Uterus (tissue), 3 donors: ENCODE measurements at regions not wholly inside any gene's neighbourhood (a gene's known extent, or its start where the extent isn't known, plus 50 kb on each side); places are given as distances from the start of the nearest gene placed in this dataset.

Experiments
- DNase-seq, 2 donors: peaks; one replicate each; pipeline ENCODE4 v3.0.0-alpha.2; 2019 to 2020
- H3K27ac ChIP-seq, 2 donors: fragments of 200-600 bp; sonication (generic); 1 replicate in 1 of 2; 2 replicates in 1 of 2; pipeline ENCODE4 v1.5.1; 2016 to 2018
- H3K27me3 ChIP-seq, 2 donors: fragments of 200-600 bp; sonication (generic); one replicate each; pipeline ENCODE4 v1.5.1; 2018 to 2019; ENCODE audit warnings: control low read depth in 1 of 2
- H3K36me3 ChIP-seq, 2 donors: fragments of 200-600 bp; sonication (generic); one replicate each; pipeline ENCODE4 v1.5.1; 2019; ENCODE audit warnings: control low read depth in 1 of 2
- H3K4me1 ChIP-seq, 2 donors: fragments of 200-600 bp; sonication (generic); one replicate each; pipeline ENCODE4 v1.5.1; 2018 to 2019; ENCODE audit warnings: control low read depth in 1 of 2
- H3K4me3 ChIP-seq, 2 donors: fragments of 200-600 bp; sonication (generic); 1 replicate in 1 of 2; 2 replicates in 1 of 2; pipeline ENCODE4 v1.5.1; 2018 to 2019; ENCODE audit warnings: mild to moderate bottlenecking in 1 of 2
- H3K9me3 ChIP-seq, 2 donors: fragments of 200-600 bp; sonication (generic); one replicate each; pipeline ENCODE4 v1.5.1; 2019; ENCODE audit warnings: control low read depth in 1 of 2
- CTCF ChIP-seq, 4 experiments: fragments of 200-600 bp in 2 of 4; fragments of 450-650 bp in 2 of 4; sonication (generic) in 2 of 4; IDR thresholded peaks; one replicate each; pipeline ENCODE4 v1.5.1; 2016 to 2019; ENCODE audit warnings: antibody characterized with exemption in 4 of 4, mild to moderate bottlenecking in 2 of 4, moderate library complexity in 1 of 4
- POLR2A ChIP-seq, 2 donors: fragments of 450-650 bp; IDR thresholded peaks; one replicate each; pipeline ENCODE4 v1.6.1; 2016; ENCODE audit warnings: antibody characterized with exemption in 2 of 2, mild to moderate bottlenecking in 1 of 2, moderate library complexity in 1 of 2
- intact Hi-C: fragments of 100-400 bp; cut with DNase I; formaldehyde crosslinking; loops from one replicate; pipeline ENCODE4 v1.15.1; 2023; ENCODE audit warnings: low total_unique reads
- donor health status: DM: yes; HTN: yes; CAD: no.

DNA sequence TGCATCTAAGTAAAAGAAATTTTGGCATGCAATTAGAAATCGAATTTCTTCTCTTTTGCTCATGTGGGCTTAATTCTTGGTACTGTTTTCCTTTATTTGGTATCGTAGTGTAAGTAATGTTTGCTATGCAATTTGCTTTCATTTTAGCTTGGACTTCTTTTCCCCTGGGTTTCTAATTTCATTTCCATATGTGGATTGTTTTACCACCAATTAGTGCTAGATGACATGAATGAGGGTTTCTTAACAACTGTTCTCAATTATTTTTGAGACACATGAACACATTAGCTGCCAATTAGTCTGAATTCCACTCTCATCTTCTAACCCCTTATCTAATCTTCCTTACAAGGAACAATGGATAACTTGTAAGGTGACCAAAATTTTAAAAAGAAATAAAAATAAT lies 1047.2 kb upstream of the PIK3C3 start:
- Histone ChIP-seq H3K4me3 (no peak overlapping the region), H3K9me3 (no peaks in the 10 kb centered on the region), H3K4me1 (no peaks in the 10 kb centered on the region), H3K36me3 (no peaks in the 10 kb centered on the region), H3K27ac (no peak overlapping the region), H3K27me3 (no peaks in the 10 kb centered on the region)
- no peak for DNase-seq
- TF ChIP-seq CTCF (IDR thresholded peaks at IDR 0.05) (no peak), POLR2A (IDR thresholded peaks at IDR 0.05) (no peak)
- intact Hi-C loops = no loop called here

DNA sequence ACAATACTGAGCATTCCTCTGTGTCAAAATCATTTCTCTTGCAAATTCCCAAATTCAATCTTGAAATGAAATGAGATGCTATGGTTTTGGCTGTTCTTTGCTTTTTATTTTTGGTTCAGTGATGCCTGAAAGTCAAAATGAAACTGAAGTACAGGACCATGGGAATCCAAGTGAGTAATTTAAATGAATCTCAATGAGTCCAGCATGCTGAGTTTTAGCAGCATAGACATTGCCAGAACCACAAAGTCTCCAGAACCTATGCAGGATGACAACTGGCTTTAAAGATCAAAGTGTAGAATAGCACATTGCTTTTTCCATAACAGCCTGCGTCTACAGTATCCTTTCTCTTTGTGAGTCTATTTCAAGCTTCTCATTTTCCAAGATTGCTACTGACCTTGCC lies 1050.7 kb upstream of the PIK3C3 start:
- intact Hi-C loops = no loop called here
- TF ChIP-seq POLR2A (IDR thresholded peaks at IDR 0.05) = no peak
- no peak for TF ChIP-seq CTCF (IDR thresholded peaks at IDR 0.05)
- Histone ChIP-seq H3K9me3 (no peaks in the 10 kb centered on the region), H3K4me1 (no peaks in the 10 kb centered on the region), H3K36me3 (no peaks in the 10 kb centered on the region), H3K27ac (no peak overlapping the region), H3K27me3 (no peaks in the 10 kb centered on the region), H3K4me3 (no peak overlapping the region)
- DNase-seq = no peak

DNA sequence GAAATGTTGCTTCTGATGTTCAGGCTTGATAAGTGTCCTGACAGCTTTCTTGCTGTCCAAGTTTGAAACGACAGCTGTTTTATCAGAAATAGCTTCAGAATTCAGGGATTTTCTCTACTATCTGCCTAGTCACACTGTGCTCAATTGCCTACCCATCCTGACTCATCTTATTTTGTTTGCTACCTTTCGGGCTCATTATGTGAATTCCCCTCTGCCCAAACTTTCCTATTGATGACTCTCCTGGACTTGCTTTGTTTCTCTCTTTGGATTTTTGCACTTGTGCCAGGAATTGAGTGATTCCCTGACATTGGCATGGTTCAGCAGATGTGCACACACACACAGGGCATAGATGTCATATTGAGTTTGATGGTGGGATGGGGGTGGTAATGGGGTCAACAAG lies 1052.6 kb upstream of the PIK3C3 start:
- no peak for TF ChIP-seq POLR2A (IDR thresholded peaks at IDR 0.05)
- no peak for TF ChIP-seq CTCF (IDR thresholded peaks at IDR 0.05)
- H3K27me3 ChIP-seq = no peaks in the 10 kb centered on the region
- no peak for DNase-seq
- H3K9me3 ChIP-seq = no peaks in the 10 kb centered on the region
- no peak overlapping the region for H3K27ac ChIP-seq
- H3K4me3 ChIP-seq = no peak overlapping the region
- intact Hi-C loops = no loop called here
- no peaks in the 10 kb centered on the region for H3K4me1 ChIP-seq
- no peaks in the 10 kb centered on the region for H3K36me3 ChIP-seq

DNA sequence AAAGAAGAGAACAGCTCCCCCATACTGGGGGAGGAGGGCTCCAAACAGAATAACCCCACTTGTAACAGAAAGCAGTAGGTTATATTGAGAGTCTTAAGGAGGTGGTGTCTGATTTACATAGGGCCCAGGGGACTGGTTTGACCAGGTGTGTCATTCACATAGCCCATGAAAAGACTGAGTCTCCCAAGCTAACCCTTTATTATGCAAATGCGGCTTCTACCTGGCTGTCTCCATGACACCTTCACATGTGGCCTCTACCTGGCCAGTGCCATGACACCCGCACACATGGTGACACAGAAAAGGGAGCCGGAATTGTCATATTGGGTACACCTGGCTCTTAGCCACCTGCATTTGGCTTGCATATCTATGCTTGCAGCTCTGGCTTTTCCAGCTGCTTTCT lies 1057.2 kb upstream of the PIK3C3 start:
- no peak for DNase-seq
- H3K9me3 ChIP-seq = no peaks in the 10 kb centered on the region
- H3K27me3 ChIP-seq = no peaks in the 10 kb centered on the region
- no peak overlapping the region for H3K4me3 ChIP-seq
- intact Hi-C loops = no loop called here
- H3K27ac ChIP-seq = no peak overlapping the region
- TF ChIP-seq CTCF (IDR thresholded peaks at IDR 0.05) (no peak), POLR2A (IDR thresholded peaks at IDR 0.05) (no peak)
- no peaks in the 10 kb centered on the region for H3K36me3 ChIP-seq
- no peaks in the 10 kb centered on the region for H3K4me1 ChIP-seq

- Histone ChIP-seq H3K9me3 (no peaks in the 10 kb centered on the region), H3K4me3 (no peak overlapping the region), H3K4me1 (no peaks in the 10 kb centered on the region), H3K27me3 (no peaks in the 10 kb centered on the region), H3K36me3 (no peaks in the 10 kb centered on the region), H3K27ac (no peak overlapping the region)
- DNase-seq = no peak
- TF ChIP-seq POLR2A (IDR thresholded peaks at IDR 0.05) = no peak
- TF ChIP-seq CTCF (IDR thresholded peaks at IDR 0.05) = no peak
- intact Hi-C loops = no loop called here
These were observed 1071.8 kb upstream of the PIK3C3 start for GRCh38 chr18:40883271-40883670.
